ENCODE measurements at regions not wholly inside any gene's neighbourhood (a gene's known extent, or its start where the extent isn't known, plus 50 kb on each side); places are given as distances from the start of the nearest gene placed in this dataset.

DNA sequence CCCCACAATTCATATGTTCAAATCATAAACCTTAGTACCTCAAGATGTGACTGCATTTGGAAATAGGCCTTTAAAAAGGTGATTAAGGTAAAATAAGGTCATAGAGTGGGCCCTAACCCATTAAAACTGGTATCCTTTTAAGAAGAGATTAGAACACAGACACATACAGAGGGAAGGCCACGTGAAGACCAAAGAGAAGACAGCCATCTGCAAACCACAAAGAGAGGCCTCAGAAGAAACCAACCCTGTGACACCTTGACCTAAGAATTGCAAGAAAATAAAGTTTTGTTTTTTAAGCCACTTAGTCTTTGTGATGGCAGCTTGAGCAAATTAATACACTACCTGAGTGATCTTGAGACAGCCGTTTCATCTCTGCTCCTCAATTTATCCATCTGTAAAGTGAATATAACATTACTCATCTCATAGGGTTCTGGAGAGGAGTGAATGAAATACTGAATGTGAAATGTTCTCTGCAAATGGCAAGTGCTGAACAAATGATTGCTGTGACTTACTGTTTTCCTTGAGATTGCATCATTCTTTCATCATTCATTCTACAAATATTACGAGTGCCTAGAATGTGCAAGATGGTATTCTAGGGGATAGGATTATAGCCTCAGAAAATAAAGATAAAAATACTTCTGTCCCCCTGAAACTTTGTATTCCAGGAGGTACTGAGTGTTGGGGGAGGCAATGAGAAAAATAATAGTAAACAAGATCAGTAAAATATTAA is 222.0 kb upstream of the CDH13 start:
- DNase-seq, result no peak

- no peak for DNase-seq
These were observed 224.0 kb upstream of the CDH13 start for GRCh38 chr16:82402665-82403218.

- DNase-seq, result no peak
These were observed 226.7 kb upstream of the CDH13 start for GRCh38 chr16:82400046-82400445.

DNA sequence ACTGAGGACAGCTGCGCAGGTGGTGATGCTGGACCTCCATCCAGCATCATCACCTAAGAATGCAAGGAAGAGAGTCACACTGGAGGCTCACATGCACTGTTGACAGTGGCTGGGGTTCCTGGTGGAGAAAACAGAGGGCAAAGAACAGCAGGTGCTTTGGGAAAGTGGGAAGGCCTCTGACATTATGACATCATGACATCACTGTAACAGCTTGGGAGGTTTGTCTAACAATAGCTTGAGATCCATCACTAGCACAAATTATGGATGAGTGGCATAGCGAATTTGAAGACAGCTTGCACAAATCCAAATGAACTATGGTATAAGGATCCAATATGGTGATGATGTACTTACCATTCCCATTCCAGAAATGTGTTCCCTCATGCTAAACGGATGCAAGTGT is 226.5 kb upstream of the MPHOSPH6 start:
- DNase-seq, result no peak

DNA sequence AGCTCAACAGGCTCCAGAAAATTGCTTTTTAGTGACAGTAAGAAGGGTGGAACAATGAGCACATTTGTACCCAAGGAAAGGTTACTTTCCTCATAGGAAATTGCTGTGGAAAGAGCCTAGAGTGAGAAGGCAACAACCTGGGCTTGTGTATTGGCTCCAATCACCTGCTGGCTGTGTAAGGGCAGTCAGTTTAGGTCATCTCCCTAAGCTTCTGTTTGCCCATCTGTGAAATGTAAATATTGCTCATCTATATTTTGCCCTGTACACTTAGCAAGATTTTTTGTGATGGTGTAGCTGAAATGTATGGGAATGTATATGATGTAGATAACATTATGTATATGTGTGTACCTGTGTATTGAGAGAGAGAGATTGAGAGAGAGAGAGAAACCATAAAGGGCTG is 225.2 kb upstream of the MPHOSPH6 start:
- no peak for DNase-seq

GRCh38 chr16:82391690-82392089 is 221.7 kb upstream of the MPHOSPH6 start:
- DNase-seq, result no peak

DNA sequence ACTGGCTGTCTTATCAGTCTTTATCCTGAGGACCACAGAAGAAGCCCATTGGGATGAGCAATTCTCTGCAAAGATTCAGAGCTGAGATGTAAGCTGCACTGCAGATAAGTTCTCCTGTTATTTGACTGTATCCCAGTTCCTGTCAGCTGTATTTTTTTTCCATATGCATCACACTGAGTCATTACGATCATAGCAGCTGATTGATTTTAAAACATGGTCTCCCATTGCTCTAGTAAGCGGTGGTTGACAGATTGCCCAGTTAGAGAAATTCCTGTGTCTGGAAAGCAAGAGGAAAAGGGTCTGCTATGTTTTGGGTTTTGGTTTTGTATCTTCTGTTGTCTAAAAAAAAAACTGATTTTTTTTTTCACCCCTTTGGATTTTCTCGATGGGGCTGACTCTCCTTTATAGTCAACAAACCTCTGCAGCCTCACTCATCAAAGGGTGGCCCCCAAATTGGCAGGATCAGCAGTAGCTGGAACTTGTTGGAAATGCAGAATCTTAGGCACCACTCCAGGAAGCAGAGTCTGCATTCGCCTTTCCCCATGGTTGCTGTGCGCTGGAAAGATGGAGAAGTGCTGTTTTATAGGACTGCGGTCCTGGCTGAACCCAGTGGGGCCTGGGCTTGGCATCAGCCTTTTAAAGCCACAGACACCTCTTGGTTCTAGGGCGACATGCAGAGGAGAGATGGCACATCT is 220.1 kb upstream of the MPHOSPH6 start:
- DNase-seq, result no peak

DNA sequence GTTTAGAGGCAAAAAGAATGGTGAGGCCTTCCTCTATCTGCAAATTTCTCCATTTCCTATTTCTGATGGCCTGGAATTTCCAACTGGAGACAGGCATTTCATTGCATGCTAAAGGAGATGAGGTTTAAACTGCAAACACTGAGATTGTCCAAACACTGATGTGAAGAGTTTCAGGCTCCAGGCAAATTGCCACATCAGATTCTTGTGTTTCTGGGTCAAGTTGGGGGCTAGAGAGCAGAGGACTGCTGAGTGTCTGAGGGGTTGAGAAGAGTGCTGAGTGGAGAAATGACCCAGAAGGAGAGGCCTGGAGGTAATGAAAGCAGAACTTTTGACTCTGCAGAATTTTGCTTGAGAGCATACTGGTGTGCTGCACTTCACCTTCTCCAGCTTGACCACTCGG is 216.7 kb upstream of the MPHOSPH6 start:
- no peak for DNase-seq

GRCh38 chr16:82384949-82385348 is 214.9 kb upstream of the MPHOSPH6 start:
- DNase-seq, result no peak

DNA sequence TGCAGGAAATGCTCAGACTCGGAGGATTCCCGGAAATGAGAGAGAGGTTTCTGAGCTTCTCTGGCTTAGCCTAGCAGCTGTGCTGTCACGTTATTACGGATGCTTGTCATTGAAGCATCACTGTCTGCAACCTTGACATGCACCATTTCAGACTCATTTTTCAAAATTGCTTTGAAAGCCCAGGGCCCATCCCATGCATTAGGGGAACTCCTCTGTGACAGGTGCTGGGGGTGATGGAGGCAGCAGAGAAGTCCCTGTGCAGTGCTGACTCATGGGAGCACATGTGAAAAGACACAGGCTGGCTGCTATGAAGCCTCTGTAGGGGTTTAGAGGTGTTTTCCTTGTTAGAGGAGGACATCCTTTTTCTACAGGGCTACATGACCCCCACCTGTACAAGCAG is 214.0 kb upstream of the MPHOSPH6 start:
- no peak for DNase-seq

DNA sequence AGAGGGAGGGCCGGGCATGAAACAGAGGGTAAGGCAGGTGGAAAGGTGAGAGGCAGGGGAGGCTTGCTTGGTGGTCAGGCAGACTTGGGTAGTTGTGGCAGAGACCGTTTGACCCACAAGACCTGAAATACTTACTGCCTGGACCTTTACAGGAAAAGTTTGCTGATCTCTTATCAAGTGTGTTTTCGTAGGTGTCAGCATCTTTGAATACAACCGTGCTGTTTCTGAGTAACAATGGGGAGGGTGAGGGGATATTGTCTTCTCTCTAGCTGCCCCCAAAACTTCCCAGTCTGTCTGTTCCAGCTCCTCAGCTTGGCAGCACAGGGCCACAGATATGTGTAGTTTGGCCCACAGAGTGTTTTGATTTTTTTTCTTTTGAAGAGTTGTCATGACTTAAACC is 212.5 kb upstream of the MPHOSPH6 start:
- no peak for DNase-seq

DNA sequence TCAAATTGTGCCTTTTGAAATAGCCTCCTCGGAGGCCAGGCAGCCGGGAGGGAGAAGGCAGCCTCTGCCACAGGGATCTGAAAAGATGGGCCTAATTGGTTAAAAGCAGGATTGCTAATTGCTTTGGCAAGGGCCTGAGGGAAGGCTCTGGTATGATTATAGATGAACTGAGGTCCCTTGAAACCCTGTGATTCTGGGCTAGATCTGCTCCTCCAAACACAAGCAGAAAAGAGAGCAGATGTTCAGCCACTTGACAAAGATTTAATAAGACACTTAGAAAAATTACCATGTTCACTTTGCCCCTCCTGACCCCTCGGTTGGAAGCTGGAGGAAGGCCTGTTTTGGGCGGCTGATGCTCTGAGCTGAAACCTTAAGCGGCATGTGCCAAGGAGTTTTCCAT is 209.5 kb upstream of the MPHOSPH6 start:
- no peak for DNase-seq

DNA sequence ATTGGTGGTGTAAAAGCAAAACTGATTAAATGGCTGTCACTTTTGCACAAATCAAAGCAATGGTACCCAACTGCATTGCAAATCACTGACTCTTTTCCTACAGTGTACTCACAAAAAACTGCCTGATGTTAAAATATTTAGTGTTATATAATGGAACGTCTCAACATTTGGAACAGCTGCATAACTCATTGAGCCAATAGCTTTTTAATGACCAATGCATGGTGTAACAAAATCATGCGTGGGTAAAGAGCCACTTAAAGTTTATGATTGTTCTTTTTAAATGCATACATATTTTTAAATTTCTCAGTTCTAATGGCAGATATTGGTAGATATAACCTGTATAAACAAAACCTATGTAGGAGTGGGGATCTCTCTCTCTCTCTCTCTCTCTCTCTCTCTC is 204.0 kb upstream of the MPHOSPH6 start:
- DNase-seq, result no peak

GRCh38 chr16:82370282-82370681 is 200.3 kb upstream of the MPHOSPH6 start:
- no peak for DNase-seq

GRCh38 chr16:82368041-82368440 is 198.0 kb upstream of the MPHOSPH6 start:
- DNase-seq, result no peak

GRCh38 chr16:82366462-82366861 is 196.4 kb upstream of the MPHOSPH6 start:
- no peak for DNase-seq

GRCh38 chr16:82364690-82365089 is 194.7 kb upstream of the MPHOSPH6 start:
- DNase-seq, result no peak

- no peak for DNase-seq
These were observed 193.2 kb upstream of the MPHOSPH6 start for GRCh38 chr16:82363026-82363816.

- DNase-seq, result no peak
These were observed 191.9 kb upstream of the MPHOSPH6 start for GRCh38 chr16:82361885-82362284.

GRCh38 chr16:82360024-82360783 is 190.2 kb upstream of the MPHOSPH6 start:
- DNase-seq, result no peak

DNA sequence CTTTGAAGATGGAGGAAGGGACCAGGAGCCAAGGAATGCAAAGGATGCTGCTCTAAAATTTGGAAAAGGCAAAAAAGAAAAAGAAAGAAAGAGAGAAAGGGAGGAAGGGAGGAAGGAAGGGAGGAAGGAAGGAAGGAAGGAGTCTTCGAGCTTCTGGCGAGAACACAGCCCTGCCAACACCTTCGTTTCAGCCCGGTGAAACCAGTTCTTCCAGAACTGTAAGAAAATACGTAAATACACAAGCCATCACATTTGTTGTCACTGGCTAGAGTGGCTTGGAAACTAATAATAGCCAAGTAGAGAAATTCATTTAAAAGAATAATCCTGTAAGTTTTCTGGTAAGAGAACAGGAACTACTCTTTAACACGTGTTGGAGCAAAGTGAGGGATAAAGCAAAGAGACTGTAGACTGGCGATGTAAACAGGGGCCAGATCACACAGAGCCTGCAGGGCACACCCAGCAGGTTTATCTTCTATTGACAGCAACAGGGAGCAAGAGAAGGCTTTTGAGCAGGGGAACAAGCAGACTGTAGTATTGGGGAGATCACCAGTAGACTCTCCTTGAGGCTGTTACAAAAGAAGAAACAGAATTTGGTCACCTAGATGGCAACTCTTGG is 188.7 kb upstream of the MPHOSPH6 start:
- DNase-seq, result no peak

DNA sequence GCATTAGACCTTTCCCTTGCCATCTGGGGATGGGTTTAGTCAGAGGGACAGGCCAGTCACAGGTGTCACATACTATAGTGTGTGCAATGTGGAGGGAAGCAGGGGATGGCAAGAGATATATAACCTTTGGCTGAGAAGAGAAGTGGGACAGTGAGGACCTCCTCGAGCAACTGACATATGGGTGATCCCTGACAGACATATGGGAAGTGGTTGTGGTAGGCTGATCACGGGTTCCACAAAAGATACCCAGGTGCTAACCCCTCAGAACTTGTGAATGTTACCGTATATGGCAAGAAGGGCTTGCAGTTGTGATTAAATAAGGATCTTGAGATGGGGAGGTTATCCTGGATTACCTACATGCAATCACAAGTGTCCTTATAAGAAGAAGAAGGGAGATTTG is 188.1 kb upstream of the MPHOSPH6 start:
- no peak for DNase-seq
